Fibroblast of the conjunctiva (primary cell): ENCODE measurements at regions not wholly inside any gene's neighbourhood (a gene's known extent, or its start where the extent isn't known, plus 50 kb on each side); places are given as distances from the start of the nearest gene placed in this dataset.
"Not testable (repeated sequence)": the region's sequence is repeated elsewhere in the genome, so short reads cannot be mapped to it uniquely, and the experiment has no call there.

ENCODE experiments used
- DNase-seq: peaks from one replicate; pipeline ENCODE4 v3.0.0-alpha.2; 2010; ENCODE audit warnings: low read depth

DNA sequence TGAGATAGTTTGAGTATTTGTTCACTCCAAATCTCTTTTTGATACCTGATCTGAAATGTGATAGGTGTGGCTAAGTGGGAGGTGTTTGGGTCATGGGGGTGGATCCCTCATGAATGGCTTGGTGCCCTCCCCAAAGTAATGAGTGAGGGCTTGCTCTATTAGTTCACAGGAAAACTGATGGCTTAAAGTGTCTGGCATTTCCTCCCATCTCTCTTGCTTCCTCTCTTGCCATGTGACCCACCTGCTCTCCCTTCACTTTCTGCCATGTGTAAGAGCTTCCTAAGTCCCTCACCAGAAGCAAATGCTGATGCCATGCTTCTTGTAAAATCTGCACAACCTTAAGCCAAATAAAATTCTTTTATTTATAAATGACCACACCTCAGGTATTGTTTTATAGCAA, 61.1 kb downstream of the MAD2L1 start:
- no peak for DNase-seq

DNA sequence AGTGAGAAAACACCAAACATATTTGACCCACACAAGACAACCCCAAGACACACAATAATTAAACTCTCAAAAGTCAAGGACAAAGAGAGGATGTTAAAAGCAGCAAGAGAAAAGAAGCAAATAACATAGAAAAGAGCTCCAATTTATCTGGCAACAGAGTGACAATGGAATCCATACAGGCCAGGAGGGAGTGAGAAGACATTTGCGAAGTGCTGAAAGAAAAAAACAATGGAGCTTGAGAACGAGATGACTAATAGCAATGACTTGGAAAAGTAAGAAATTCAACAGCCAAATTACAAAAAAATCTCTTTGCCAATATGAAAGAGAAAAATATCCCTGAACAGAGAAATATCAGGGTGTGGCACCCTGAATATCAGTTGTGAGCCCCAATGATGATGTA, 61.6 kb downstream of the MAD2L1 start:
- DNase-seq: no peak

DNA sequence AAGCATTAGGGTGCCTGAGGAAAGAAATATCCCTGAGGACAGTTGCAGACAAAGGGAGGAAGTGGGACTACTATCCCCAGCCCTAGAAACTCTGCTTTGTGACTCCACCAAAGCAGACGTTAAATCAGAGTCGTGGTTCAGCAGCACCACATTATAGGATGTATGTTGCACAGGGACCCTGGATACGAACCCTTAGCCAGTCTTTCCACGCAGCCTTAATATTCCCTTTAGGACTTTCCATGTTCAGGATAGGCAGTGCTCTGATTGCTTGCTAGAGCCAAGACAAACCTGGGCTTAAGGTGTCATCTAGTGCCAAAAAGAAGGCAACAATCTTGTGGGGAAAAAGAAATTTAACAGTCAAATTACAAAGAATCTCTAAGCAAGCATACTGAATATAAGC, 62.6 kb downstream of the MAD2L1 start:
- no peak for DNase-seq

DNA sequence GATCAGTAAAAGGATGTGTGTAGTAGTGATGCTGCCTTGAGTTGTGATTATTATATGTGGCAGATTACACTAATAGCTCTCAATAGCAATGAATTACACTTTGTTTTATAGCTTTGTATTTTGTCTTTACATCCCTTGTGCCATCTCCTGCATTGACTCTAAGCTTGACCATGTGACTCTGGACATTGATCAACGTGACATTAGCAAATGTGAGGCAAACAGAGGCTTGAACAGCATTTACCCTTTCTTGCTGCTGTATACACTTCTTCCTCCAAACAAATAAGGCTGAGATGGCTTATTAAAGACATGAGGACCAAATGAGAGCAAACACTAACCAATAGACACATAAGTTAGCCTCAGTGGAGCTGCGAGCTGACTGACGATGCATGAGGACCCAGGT, 63.5 kb downstream of the MAD2L1 start:
- DNase-seq: no peak

DNA sequence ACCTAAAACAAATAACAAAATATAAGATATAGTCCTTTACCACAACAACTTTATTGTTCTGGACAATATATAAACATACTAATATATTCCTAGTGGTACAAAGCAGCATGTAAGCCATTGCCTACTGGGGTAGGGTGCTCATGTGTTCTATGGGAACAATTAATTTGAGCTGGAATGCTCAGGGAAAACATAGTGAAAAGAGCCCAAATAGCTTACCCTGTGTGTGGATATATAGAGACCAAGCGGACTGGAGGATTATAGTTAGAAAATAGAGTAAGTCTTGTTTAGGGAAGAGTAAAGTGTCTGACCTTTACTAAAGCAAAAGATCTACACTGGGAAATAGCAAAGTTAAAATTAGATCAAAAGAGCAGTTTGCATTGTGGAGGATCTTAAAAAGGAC, 64.8 kb downstream of the MAD2L1 start:
- no peak for DNase-seq

DNA sequence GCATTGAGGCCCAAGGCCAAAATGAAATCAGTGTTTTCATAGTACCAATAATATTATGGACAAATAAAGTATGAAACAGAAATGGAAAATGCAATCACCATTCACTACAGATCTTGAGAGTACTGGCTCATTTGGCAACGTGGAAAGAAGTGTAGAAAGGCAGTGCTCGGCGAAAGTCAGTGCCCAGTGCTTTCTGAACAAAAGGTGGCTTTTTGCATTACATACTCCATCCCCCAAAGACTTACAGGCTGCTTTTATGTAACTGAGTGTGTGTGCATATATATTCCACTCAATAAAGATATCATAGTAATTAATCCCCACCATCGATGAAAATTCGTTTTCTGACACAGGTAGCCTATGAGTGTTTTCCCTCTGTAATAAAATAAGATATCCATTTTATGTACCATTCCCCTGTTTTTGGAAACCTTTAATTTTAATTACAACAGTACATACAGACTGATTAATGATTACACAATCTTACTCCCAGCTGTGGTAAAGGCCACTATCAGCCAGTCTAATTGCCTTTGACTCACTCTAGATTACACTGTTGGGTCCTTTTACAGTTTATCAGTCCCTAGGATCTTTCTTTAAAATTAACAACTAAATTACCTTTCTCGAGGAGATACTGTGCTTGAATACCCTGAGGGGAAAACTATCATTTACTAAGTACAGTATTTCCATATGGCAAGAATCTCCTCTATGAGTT, 65.9 kb downstream of the MAD2L1 start:
- DNase-seq: no peak

DNA sequence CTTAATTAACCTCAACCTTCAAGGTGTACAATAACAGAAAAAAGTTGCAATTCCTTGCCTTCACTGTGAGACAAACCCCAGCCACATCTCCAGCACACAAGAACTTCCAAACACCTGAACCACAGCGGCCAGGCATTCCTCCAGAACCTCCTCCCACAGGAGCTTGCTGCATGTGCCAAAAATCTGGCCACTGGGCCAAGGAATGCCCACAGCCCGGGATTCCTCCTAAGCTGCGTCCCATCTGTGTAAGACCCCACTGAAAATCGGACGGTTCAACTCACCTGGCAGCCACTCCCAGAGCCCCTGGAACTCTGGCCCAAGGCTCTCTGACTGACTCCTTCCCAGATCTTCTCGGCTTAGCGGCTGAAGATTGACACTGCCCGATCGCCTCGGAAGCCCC, 70.6 kb downstream of the MAD2L1 start:
- not testable (repeated sequence) for DNase-seq

DNA sequence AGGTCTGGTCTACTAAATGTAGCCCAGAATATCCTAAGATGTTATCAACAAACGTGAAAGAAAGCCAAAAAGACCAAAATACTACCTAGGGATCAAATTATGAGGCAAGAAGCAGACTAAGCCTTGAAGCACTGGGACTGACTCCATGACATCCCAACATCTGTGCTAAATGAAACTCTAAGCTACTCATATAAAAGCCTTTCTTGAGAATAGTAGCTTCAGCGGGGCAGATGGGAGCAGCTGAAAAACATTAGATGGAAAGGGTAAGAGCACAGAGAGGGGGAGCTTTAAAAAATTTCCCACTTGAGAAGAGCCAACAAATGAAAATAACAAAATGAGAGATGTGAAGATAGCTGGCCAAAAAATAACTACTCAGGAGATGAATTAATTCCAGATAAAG, 81.7 kb downstream of the MAD2L1 start:
- peak; percentile 32 for DNase-seq

DNA sequence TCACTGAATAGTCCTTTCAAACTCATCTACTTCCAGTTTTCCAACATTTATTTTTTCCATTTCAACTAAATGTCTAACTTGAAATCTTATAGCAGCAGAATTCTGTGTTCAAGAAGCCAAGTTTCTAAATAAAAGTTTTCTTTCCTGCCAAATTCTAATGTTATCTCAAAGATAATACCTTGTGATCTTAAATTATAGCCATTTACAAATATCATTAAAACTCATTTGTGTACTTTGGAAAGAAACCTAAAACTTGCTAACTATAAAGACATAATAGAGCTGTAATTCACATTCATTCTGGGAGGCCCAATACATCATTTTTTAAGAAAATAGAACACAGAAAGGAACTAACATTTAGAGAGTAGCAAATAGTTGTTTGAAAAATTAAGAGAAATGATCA, 83.9 kb downstream of the MAD2L1 start:
- no peak for DNase-seq

DNA sequence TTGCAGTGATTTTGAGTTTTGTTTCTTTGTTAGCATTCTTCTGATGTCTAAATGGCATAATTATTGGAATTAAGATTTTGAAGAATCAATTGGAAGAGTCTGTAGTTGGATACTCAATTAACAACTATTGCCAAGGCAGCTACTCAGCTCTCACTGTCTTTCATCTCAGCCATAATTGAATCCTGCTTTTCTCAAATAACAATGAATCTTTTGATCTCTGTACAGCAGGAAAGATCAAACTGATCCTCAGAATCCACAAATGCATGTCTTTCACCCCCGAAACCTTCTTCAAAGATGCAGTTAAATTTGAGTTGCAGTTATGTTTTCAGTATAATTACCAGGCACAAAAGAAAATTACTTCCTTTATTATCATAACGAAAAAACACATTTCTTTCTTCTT, 86.2 kb downstream of the MAD2L1 start:
- no peak for DNase-seq

DNA sequence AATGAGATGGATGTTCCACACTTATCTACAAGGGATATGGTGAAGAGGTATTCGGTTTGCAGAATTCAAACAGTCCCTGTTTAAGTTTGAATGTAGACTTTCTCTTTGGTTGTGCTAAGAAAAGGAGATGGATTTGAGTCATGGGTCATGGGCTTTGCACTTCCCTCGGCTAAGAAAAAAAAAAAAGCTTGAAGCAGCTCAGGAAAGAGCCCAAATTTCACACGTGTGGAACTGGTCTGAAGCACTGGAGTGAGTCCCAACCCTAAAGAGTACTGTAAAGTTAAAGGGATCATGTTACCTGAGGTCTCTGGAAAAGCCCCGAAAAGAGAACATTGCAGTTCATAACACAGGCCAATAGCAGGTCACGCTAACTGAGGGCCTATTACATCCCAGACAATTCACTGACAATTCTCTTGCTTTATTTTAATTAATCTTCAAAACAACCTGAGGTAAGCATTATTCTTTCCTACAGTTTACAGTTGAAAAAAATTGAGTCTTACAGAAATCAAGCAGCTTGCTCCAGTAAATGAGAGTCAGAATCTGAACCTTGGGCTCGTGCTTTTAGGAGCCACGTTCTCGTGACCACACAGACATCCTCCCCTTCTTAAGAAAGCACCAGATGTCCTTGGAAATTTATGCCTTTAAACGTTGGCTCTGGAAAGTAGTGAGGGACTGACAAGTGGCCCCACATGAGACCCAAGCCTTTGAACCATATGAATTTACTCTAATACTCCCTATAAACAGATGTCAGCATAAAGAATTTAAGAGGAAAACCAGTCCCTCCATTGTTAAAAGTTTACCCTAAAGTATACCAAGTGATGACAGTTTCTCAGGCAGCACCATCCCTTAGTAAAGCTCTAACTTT, 89.3 kb downstream of the MAD2L1 start:
- no peak for DNase-seq

DNA sequence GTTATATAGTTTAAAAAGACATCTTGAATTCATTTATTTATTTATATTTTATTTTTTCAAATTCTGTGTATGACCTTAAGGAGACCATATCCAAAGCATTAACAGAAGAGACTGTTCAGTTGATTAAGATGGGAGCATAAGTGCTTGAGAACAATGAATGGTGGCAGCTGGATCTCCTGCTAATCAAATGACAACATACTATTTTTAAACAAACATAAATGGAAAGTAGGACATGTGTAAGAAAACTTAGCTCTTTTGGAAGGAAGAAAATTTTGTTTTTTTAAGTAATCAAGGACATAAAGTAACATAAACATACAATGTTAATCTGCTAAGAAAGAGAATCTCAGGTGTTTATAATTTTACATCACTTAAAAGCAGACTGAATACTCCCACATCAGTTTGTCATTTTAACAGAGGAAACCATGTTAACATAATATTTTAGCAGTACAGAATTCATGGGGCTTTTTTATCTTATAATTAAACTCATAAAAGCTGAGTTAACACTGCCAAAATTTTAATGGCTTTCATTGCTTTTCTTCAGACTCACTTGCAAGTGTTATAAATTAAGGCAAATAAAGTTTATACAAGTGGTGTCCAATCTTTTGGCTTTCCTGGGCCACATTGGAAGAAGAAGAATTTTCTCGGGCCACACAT, 95.1 kb downstream of the MAD2L1 start:
- DNase-seq: no peak

DNA sequence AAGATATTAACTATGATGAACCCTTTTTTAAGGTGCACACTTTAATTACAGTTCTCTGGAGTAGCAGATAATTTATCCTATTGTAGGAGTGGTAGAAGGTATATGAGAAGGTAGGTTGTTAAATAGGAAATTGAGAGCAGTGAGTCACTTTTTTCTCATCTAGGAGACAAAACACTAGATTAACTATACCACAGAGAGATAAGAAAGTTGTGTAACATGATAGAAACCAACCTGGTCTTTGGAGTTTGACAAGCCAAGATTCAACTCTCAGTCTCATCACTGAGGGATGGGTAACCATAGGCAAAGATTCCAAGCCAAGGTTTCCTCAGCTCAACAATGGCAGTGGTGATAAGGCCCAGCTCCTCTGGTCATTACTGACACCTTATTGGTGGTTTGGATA, 104.0 kb downstream of the MAD2L1 start:
- no peak for DNase-seq

DNA sequence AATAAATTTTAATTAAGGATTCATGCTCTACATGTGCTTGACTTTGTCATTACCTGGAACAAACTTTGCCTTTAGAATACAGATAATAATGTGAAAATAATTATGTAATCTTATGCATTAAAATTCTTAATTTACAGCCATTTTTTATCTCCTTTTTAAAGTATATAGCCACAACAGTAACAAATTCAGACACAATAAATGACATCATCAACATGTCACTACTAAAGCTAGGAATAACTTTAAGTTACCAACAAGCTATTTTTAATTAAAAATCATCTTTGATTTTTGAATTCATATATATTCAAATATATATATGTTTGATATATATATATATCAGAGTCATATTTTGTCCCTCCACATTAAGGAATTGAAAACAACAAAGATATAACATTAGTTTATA, 107.7 kb downstream of the MAD2L1 start:
- no peak for DNase-seq

DNA sequence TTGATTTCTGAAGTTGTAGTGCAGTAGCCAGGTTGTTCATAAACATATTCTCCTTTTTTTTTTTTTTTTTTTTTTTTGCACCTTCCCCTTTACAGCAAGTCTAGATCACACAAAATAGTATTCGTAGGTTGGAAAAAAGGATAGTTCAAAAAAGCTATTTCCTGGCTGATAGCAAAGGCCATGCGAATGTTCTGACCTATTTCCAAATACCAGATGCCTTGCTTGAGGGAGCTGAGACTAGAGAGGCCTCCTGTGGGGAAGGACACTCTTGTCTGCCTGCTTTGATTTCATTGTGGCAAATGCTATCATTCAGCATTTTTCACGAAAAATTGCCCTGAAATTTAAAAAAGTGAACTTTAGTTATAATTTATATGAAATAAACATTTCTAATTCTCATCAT, 111.4 kb downstream of the MAD2L1 start:
- DNase-seq: peak; percentile 2

DNA sequence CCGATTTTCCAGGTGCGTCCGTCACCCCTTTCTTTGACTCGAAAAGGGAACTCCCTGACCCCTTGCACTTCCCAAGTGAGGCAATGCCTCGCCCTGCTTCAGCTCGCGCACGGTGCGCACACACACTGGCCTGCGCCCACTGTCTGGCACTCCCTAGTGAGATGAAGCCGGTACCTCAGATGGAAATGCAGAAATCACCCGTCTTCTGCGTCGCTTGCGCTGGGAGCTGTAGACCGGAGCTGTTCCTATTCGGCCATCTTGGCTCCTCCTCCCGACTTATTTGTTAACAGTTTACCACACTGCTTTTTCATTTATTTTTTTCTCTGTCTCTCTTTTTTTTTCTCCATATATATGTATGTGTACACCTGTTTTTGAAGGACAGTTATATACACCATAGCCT, 112.2 kb downstream of the MAD2L1 start:
- DNase-seq: not testable (repeated sequence)

DNA sequence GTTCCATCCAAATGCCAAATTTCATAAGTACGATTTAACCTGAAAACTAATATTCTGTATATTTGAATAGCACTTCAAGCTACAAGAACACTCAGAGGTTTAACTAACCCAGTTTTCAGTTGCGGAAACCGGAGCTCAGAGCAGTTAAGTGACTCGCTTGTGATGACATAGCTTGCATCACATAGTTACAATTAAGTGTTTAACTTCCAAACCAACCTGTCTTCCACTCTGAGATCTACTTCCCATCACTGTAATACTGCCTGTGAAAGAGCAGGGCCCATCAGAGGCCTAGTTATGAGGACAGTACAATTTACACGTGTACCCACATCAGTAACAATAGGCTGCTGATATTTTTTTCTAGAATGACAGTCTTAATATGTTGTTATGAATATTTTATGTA, 120.3 kb downstream of the MAD2L1 start:
- DNase-seq: no peak

DNA sequence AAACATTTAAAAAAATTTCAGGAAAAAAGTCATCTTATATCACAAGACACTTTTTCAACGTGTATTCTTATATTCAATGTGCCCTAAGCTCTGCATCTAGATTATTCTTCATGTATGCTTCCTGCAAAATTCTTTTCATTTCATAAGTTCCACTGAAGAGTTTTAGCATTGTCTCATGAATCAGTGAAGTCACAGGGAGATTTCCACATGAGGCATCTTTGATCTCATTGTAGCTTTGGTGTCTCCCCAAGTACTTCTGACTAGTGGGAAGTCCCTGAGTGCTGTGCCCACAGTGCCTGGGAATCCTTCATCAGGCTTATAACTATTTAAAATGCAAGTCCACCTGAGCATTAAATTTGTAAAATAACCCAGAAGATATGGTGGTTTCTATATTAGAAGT, 123.8 kb downstream of the MAD2L1 start:
- DNase-seq: no peak

DNA sequence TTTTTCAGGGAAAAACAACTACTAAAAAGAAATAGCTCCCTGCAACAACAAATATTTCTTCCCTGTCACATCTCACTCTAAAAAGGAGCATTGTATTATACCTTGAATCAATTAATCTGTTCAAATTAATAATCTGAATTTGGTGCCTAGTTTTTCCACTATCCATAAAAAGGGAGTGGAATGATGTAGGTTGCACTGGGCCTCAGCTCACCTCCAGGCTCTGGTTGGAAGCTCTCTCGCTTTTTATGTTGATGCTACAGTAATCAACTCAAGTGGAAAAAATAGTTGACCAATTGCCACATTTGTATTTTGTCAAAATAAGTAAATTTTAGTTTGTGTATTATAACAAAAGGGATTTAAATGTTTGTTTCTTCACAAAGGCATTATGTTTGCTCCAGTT, 126.1 kb downstream of the MAD2L1 start:
- no peak for DNase-seq

DNA sequence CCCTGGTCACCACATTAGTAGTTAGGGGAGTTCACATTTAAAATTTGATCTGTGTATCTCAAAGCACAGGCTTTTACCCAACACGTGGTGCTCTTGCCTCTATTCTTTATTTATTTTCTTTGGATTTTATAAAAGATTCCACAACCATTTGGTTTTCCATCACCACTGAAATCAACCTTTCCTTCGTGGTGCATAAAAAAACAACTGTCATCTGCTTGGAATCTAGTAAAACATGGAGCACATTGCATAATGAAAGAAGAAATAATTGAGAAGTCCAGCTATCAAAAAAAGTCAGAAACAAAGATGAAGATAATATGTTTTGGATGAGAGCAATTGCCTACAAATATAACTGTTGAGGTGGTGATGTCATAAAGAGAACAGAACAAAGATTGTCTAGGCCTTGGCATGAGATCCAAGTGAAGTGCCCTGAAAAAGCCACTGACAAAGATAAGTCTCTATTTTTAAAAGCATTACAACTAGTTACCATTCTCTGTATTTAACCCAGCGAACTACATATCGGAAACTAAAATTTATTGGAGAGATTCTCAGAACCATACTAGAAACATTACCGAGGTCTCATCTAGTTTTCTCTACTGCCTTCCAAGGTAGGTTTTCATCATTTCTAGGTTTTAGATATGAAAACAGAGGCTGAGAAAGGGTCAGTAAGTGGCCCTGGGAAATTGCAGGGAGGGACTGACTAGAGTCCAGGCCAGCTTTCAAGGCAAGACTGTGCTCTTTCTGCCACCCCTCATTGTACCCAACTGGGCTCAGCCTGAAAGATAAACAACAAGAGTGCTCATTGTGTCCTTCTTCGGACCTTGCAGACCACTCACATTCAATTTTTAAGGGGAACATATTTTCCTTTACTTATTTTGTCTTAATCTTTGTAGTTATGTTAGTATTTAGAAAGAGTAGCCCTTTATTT, 127.3 kb downstream of the MAD2L1 start:
- DNase-seq: no peak

DNA sequence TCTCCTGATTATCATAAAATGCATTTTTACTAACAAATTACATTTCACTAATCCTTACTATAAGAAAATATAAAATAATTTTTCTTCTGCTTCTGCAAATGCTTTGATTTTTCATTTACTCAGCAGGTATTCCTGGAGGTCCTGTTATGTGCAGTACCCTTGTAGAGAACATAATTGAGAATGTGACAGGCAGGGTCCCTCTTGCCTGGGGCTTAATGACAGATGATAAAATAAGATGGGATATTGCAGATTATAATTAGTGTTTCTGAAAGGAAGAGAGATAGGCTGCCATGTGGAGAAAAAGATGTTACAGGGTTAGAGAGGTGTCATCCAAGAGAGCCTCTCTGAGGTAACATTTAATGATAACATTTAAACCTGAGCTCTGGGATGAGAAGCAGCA, 128.9 kb downstream of the MAD2L1 start:
- no peak for DNase-seq

DNA sequence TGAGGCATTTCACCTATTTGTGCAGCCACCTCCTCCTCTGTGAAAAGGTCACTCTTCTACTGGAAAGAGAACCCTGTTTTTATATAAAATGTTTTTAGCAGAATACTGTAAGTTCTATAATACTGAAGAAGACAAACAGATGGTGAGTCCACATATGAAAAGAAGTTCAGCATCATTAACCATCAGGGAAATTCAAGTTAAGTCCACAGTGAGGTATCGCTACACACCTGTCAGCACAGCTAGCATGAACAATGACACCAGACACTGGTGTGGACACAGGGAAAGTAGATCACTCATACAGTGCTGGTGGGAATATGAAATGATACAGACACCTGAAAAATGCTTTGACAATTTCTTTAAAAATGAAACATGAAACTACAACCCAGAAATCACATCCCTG, 133.0 kb downstream of the MAD2L1 start:
- no peak for DNase-seq
